Uterus (tissue), 3 donors: ENCODE measurements at regions not wholly inside any gene's neighbourhood (a gene's known extent, or its start where the extent isn't known, plus 50 kb on each side); places are given as distances from the start of the nearest gene placed in this dataset.

Source experiments
- DNase-seq, 2 donors: peaks; one replicate each; pipeline ENCODE4 v3.0.0-alpha.2; 2019 to 2020
- H3K27ac ChIP-seq, 2 donors: fragments of 200-600 bp; sonication (generic); 1 replicate in 1 of 2; 2 replicates in 1 of 2; pipeline ENCODE4 v1.5.1; 2016 to 2018
- H3K27me3 ChIP-seq, 2 donors: fragments of 200-600 bp; sonication (generic); one replicate each; pipeline ENCODE4 v1.5.1; 2018 to 2019; ENCODE audit warnings: control low read depth in 1 of 2
- H3K36me3 ChIP-seq, 2 donors: fragments of 200-600 bp; sonication (generic); one replicate each; pipeline ENCODE4 v1.5.1; 2019; ENCODE audit warnings: control low read depth in 1 of 2
- H3K4me1 ChIP-seq, 2 donors: fragments of 200-600 bp; sonication (generic); one replicate each; pipeline ENCODE4 v1.5.1; 2018 to 2019; ENCODE audit warnings: control low read depth in 1 of 2
- H3K4me3 ChIP-seq, 2 donors: fragments of 200-600 bp; sonication (generic); 1 replicate in 1 of 2; 2 replicates in 1 of 2; pipeline ENCODE4 v1.5.1; 2018 to 2019; ENCODE audit warnings: mild to moderate bottlenecking in 1 of 2
- H3K9me3 ChIP-seq, 2 donors: fragments of 200-600 bp; sonication (generic); one replicate each; pipeline ENCODE4 v1.5.1; 2019; ENCODE audit warnings: control low read depth in 1 of 2
- CTCF ChIP-seq, 4 experiments: fragments of 200-600 bp in 2 of 4; fragments of 450-650 bp in 2 of 4; sonication (generic) in 2 of 4; IDR thresholded peaks; one replicate each; pipeline ENCODE4 v1.5.1; 2016 to 2019; ENCODE audit warnings: antibody characterized with exemption in 4 of 4, mild to moderate bottlenecking in 2 of 4, moderate library complexity in 1 of 4
- POLR2A ChIP-seq, 2 donors: fragments of 450-650 bp; IDR thresholded peaks; one replicate each; pipeline ENCODE4 v1.6.1; 2016; ENCODE audit warnings: antibody characterized with exemption in 2 of 2, mild to moderate bottlenecking in 1 of 2, moderate library complexity in 1 of 2
- intact Hi-C: fragments of 100-400 bp; cut with DNase I; formaldehyde crosslinking; loops from one replicate; pipeline ENCODE4 v1.15.1; 2023; ENCODE audit warnings: low total_unique reads
- donor health status: DM: yes; HTN: yes; CAD: no.

GRCh38 chr6:167678102-167679101 lies 148.3 kb upstream of the AFDN start:
- Histone ChIP-seq H3K4me3 (peak overlapping the region; percentile 19 to 21), H3K9me3 (no peaks in the 10 kb centered on the region), H3K27ac (peak overlapping the region in 1 of 2 donors; percentile 47), H3K4me1 (peaks cover 0 to 7% of the 10 kb centered on the region in 2 donors), H3K36me3 (no peaks in the 10 kb centered on the region), H3K27me3 (no peaks in the 10 kb centered on the region)
- TF ChIP-seq CTCF (IDR thresholded peaks at IDR 0.05) (no peak), POLR2A (IDR thresholded peaks at IDR 0.05) (no peak)
- intact Hi-C loops: no loop called here
- DNase-seq: peak in 1 of 2 donors; percentile 50

- TF ChIP-seq POLR2A (IDR thresholded peaks at IDR 0.05) (no peak), CTCF (IDR thresholded peaks at IDR 0.05) (no peak)
- Histone ChIP-seq H3K36me3 (no peaks in the 10 kb centered on the region), H3K9me3 (no peaks in the 10 kb centered on the region), H3K4me3 (peak overlapping the region; percentile 19 to 21), H3K27me3 (no peaks in the 10 kb centered on the region), H3K27ac (peak overlapping the region in 1 of 2 donors; percentile 47), H3K4me1 (peaks cover 0 to 8% of the 10 kb centered on the region in 2 donors)
- DNase-seq: no peak
- intact Hi-C loops: no loop called here
These were observed 147.5 kb upstream of the AFDN start for GRCh38 chr6:167679122-167679736.

GRCh38 chr6:167679790-167680604 lies 146.7 kb upstream of the AFDN start:
- TF ChIP-seq POLR2A (IDR thresholded peaks at IDR 0.05) (no peak), CTCF (IDR thresholded peaks at IDR 0.05) (no peak)
- no peaks in the 10 kb centered on the region for H3K27me3 ChIP-seq
- H3K9me3 ChIP-seq: no peaks in the 10 kb centered on the region
- H3K4me3 ChIP-seq: no peak overlapping the region
- intact Hi-C loops: no loop called here
- H3K36me3 ChIP-seq: no peaks in the 10 kb centered on the region
- no peak for DNase-seq
- no peak overlapping the region for H3K27ac ChIP-seq
- H3K4me1 ChIP-seq: peaks cover 0 to 8% of the 10 kb centered on the region in 2 donors

- Histone ChIP-seq H3K4me3 (no peak overlapping the region), H3K27me3 (no peaks in the 10 kb centered on the region), H3K4me1 (peaks cover 0 to 8% of the 10 kb centered on the region in 2 donors), H3K36me3 (no peaks in the 10 kb centered on the region), H3K27ac (no peak overlapping the region), H3K9me3 (no peaks in the 10 kb centered on the region)
- TF ChIP-seq CTCF (IDR thresholded peaks at IDR 0.05) (no peak), POLR2A (IDR thresholded peaks at IDR 0.05) (no peak)
- DNase-seq: no peak
- intact Hi-C loops: no loop called here
These were observed 146.0 kb upstream of the AFDN start for GRCh38 chr6:167680605-167681149.
